ENCODE measurements at regions not wholly inside any gene's neighbourhood (a gene's known extent, or its start where the extent isn't known, plus 50 kb on each side); places are given as distances from the start of the nearest gene placed in this dataset.

GRCh38 chr13:33766329-33767123 is 51.4 kb upstream of the RFC3 start:
- Histone ChIP-seq H3K36me3 (ENCODE audit: control insufficient read depth, insufficient read depth, low read length) (no peaks in the 10 kb centered on the region), H3K4me3 (ENCODE audit: low read length) (no peak overlapping the region), H3K9me3 (ENCODE audit: control insufficient read depth, low read length) (no peaks in the 10 kb centered on the region), H3K4me1 (ENCODE audit: control insufficient read depth, insufficient read depth, low read length) (no peaks in the 10 kb centered on the region), H3K27me3 (ENCODE audit: control insufficient read depth, insufficient read depth, low read length) (no peaks in the 10 kb centered on the region), H3K9ac (ENCODE audit: low read length) (no peak overlapping the region)

DNA sequence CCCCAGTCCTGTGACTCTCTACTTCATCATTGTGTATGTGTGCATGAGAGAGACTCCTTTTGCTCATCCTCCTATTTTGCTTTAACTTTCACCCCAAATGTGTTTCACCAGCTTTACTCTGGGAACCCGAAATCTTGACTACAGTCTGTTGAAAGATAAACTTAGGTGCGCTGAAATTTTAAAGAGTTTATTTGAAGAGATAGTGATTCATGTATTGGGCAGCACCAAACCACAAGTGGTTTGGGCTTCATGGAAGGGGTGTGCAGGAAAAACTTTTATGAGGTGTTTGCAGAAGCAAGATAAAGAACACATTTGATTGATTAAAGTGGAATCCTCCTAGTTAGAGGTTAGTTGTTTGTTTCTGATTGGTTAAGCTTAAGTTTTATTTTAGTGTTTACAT is 50.8 kb upstream of the RFC3 start:
- no peaks in the 10 kb centered on the region for H3K4me1 ChIP-seq (ENCODE audit: control insufficient read depth, insufficient read depth, low read length)
- no peak overlapping the region for H3K4me3 ChIP-seq (ENCODE audit: low read length)
- H3K9ac ChIP-seq (ENCODE audit: low read length): no peak overlapping the region
- H3K36me3 ChIP-seq (ENCODE audit: control insufficient read depth, insufficient read depth, low read length): no peaks in the 10 kb centered on the region
- no peaks in the 10 kb centered on the region for H3K27me3 ChIP-seq (ENCODE audit: control insufficient read depth, insufficient read depth, low read length)
- no peaks in the 10 kb centered on the region for H3K9me3 ChIP-seq (ENCODE audit: control insufficient read depth, low read length)

Data from mucosa of stomach (tissue), 1 donor.